ENCODE measurements at regions not wholly inside any gene's neighbourhood (a gene's known extent, or its start where the extent isn't known, plus 50 kb on each side); places are given as distances from the start of the nearest gene placed in this dataset.

GRCh38 chr10:131657318-131657984 is 243.4 kb upstream of the PPP2R2D start:
- H3K4me1 Mint-ChIP-seq (ENCODE audit: low read depth, unreplicated experiment): peaks cover 24% of the 10 kb centered on the region
- H3K9me3 Mint-ChIP-seq (ENCODE audit: low read depth, unreplicated experiment): no peaks in the 10 kb centered on the region
- H3K36me3 Mint-ChIP-seq (ENCODE audit: insufficient read depth, unreplicated experiment): peaks cover 6% of the 10 kb centered on the region
- no peak overlapping the region for H3K27ac Mint-ChIP-seq (ENCODE audit: unreplicated experiment)
- no peak for TF ChIP-seq CTCF (IDR thresholded peaks at IDR 0.05; ENCODE audit: unreplicated experiment)
- DNase-seq: no peak
- H3K27me3 Mint-ChIP-seq (ENCODE audit: unreplicated experiment): no peaks in the 10 kb centered on the region
- intact Hi-C loops (cut with micrococcal nuclease; ENCODE audit: unreplicated experiment): loop anchor here (10.0 kb wide), 1 partner anchor 127 kb away; no protein-coding TSS in a partner anchor
- no peak overlapping the region for H3K4me3 Mint-ChIP-seq (ENCODE audit: low read depth, unreplicated experiment)
- no TSS peak for BruUV-seq (replicated peaks)
- CTCF ChIA-PET: no interaction called here

- Mint-ChIP-seq H3K27me3 (ENCODE audit: unreplicated experiment) (no peaks in the 10 kb centered on the region), H3K9me3 (ENCODE audit: low read depth, unreplicated experiment) (no peaks in the 10 kb centered on the region), H3K4me3 (ENCODE audit: low read depth, unreplicated experiment) (no peak overlapping the region), H3K36me3 (ENCODE audit: insufficient read depth, unreplicated experiment) (peaks cover 6% of the 10 kb centered on the region), H3K4me1 (ENCODE audit: low read depth, unreplicated experiment) (peaks cover 24% of the 10 kb centered on the region), H3K27ac (ENCODE audit: unreplicated experiment) (no peak overlapping the region)
- DNase-seq: no peak
- CTCF ChIA-PET: no interaction called here
- no TSS peak for BruUV-seq (replicated peaks)
- no peak for TF ChIP-seq CTCF (IDR thresholded peaks at IDR 0.05; ENCODE audit: unreplicated experiment)
- intact Hi-C loops (cut with micrococcal nuclease; ENCODE audit: unreplicated experiment): loop anchor here (10.0 kb wide), 1 partner anchor 127 kb away; no protein-coding TSS in a partner anchor
Observed at GRCh38 chr10:131657985-131658330, 242.8 kb upstream of the PPP2R2D start.

- intact Hi-C loops (cut with micrococcal nuclease; ENCODE audit: unreplicated experiment): loop anchor here (10.0 kb wide), 1 partner anchor 126 kb away; no protein-coding TSS in a partner anchor
- CTCF ChIA-PET: no interaction called here
Observed at GRCh38 chr10:131658476-131659110, 242.2 kb upstream of the PPP2R2D start.

DNA sequence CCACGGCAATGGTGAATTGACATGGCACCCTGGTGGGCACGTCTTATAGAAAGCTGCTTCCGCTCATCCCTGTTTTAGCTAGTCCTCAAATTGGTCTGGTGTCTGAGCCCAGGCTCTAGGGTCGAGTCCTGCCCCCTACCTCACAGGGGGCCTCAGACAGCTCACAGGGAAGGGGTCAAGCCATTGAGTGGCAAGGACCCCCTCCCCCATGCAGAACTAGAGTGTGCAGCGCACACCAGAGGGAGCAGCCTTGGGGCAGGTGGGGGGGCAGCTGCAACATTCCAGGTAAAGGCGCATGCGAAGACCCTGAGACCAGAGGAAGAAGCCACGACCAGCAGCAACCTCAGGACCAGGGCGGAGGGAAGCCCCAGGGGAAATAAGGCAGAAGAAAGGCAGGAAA is 240.4 kb upstream of the PPP2R2D start:
- peaks cover 8% of the 10 kb centered on the region for H3K4me1 Mint-ChIP-seq (ENCODE audit: low read depth, unreplicated experiment)
- peaks cover under 1% of the 10 kb centered on the region for H3K36me3 Mint-ChIP-seq (ENCODE audit: insufficient read depth, unreplicated experiment)
- no peak for TF ChIP-seq CTCF (IDR thresholded peaks at IDR 0.05; ENCODE audit: unreplicated experiment)
- intact Hi-C loops (cut with micrococcal nuclease; ENCODE audit: unreplicated experiment): no loop called here
- no peak overlapping the region for H3K27ac Mint-ChIP-seq (ENCODE audit: unreplicated experiment)
- no peaks in the 10 kb centered on the region for H3K27me3 Mint-ChIP-seq (ENCODE audit: unreplicated experiment)
- no peak for DNase-seq
- CTCF ChIA-PET: interaction anchor here (0.5 kb wide), 1 partner anchor 25 kb away, joined by 3 read pairs; no protein-coding TSS in a partner anchor
- H3K4me3 Mint-ChIP-seq (ENCODE audit: low read depth, unreplicated experiment): no peak overlapping the region
- H3K9me3 Mint-ChIP-seq (ENCODE audit: low read depth, unreplicated experiment): no peaks in the 10 kb centered on the region
- BruUV-seq (replicated peaks): no TSS peak

More at GRCh38 chr10:131658476-131659110, 242.2 kb upstream of the PPP2R2D start:
- Mint-ChIP-seq H3K27ac (ENCODE audit: unreplicated experiment) (no peak overlapping the region), H3K36me3 (ENCODE audit: insufficient read depth, unreplicated experiment) (peaks cover 6% of the 10 kb centered on the region), H3K4me3 (ENCODE audit: low read depth, unreplicated experiment) (no peak overlapping the region), H3K27me3 (ENCODE audit: unreplicated experiment) (no peaks in the 10 kb centered on the region), H3K9me3 (ENCODE audit: low read depth, unreplicated experiment) (no peaks in the 10 kb centered on the region), H3K4me1 (ENCODE audit: low read depth, unreplicated experiment) (peaks cover 23% of the 10 kb centered on the region)
- DNase-seq: no peak
- no TSS peak for BruUV-seq (replicated peaks)
- no peak for TF ChIP-seq CTCF (IDR thresholded peaks at IDR 0.05; ENCODE audit: unreplicated experiment)

All from Calu3 (cell line).